ENCODE measurements at regions not wholly inside any gene's neighbourhood (a gene's known extent, or its start where the extent isn't known, plus 50 kb on each side); places are given as distances from the start of the nearest gene placed in this dataset.

DNA sequence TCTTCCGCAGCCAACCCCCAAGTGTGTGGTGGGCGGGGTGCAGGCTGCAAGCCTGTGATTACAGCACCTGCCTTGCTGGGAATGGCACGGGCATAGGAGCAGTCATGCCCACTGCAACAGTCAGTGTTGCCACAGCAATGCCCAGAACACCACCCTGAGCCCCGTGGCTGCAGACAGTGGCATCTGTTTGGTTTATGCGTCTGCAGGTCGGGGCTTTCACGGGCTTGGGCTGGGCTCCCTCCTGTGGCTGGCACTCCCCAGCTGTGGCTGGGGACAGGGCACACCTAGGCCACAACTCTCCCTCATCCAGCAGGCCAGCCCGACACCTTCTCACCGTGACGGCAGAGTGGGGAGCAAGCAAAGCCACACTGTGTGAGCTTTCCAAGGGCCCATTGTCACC lies 115.3 kb upstream of the C1QTNF9B start:
- H4K20me1 ChIP-seq (ENCODE audit: insufficient read depth, low read length), result no peaks in the 10 kb centered on the region
- TF ChIP-seq, protein P1, sequence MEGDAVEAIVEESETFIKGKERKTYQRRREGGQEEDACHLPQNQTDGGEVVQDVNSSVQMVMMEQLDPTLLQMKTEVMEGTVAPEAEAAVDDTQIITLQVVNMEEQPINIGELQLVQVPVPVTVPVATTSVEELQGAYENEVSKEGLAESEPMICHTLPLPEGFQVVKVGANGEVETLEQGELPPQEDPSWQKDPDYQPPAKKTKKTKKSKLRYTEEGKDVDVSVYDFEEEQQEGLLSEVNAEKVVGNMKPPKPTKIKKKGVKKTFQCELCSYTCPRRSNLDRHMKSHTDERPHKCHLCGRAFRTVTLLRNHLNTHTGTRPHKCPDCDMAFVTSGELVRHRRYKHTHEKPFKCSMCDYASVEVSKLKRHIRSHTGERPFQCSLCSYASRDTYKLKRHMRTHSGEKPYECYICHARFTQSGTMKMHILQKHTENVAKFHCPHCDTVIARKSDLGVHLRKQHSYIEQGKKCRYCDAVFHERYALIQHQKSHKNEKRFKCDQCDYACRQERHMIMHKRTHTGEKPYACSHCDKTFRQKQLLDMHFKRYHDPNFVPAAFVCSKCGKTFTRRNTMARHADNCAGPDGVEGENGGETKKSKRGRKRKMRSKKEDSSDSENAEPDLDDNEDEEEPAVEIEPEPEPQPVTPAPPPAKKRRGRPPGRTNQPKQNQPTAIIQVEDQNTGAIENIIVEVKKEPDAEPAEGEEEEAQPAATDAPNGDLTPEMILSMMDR (IDR thresholded peaks at IDR 0.05; ENCODE audit: insufficient read depth, low read depth, low read length), result no peak
- no peak for TF ChIP-seq EZH2 (IDR thresholded peaks at IDR 0.05; ENCODE audit: insufficient read depth, low read length)
- Mint-ChIP-seq H3K4me3 (ENCODE audit: unreplicated experiment) (no peak overlapping the region), H3K36me3 (ENCODE audit: low read depth, unreplicated experiment) (peaks cover 3% of the 10 kb centered on the region), H3K27me3 (ENCODE audit: low read depth, unreplicated experiment) (peaks cover 8% of the 10 kb centered on the region), H3K9me3 (ENCODE audit: unreplicated experiment) (no peaks in the 10 kb centered on the region), H3K4me1 (ENCODE audit: low read depth, unreplicated experiment) (peaks cover 13% of the 10 kb centered on the region), H3K27ac (ENCODE audit: unreplicated experiment) (no peak overlapping the region)
- no peak overlapping the region for H3K4me3 ChIP-seq (ENCODE audit: insufficient read depth, low read depth, low read length)
- DNase-seq (ENCODE audit: low read depth) (no peak), FAIRE-seq (no peak)
- H3K27me3 ChIP-seq (ENCODE audit: insufficient read depth, low read length), result peaks cover 2% of the 10 kb centered on the region
- H3K27ac ChIP-seq (ENCODE audit: low read depth, low read length), result no peak overlapping the region
- H3K9me3 ChIP-seq (ENCODE audit: insufficient read depth, low read depth, low read length), result no peaks in the 10 kb centered on the region
- H3K36me3 ChIP-seq (ENCODE audit: insufficient read depth, low read length), result no peaks in the 10 kb centered on the region
- H3K9ac ChIP-seq (ENCODE audit: low read length), result no peak overlapping the region
- H2AFZ ChIP-seq (ENCODE audit: low read depth, low read length), result no peak overlapping the region
- no peaks in the 10 kb centered on the region for H3K79me2 ChIP-seq (ENCODE audit: insufficient read depth, low read length)
- H3K4me1 ChIP-seq (ENCODE audit: insufficient read depth, low read length), result peaks cover 8% of the 10 kb centered on the region
- no peak overlapping the region for H3K4me2 ChIP-seq (ENCODE audit: low read length)

DNA sequence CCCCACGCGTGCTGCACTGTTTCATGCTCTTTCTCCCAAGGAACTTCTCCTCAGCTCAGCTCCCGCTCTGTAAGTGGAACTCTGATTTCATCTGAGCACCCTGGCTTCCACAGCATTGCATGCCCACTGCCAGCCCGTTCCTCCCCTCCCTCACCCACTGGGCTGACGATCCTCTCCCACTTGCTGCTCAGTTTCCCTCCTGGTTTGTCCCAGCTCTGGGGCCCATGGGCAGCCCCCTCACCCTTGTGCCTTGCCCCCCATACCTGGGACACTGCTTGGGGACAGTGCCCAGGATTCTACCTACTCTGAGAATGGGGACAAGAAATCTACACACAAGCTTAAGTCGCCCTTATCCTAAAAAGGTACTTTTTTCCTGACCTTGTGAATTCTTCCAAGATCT lies 115.9 kb upstream of the C1QTNF9B start:
- FAIRE-seq, result no peak
- H3K4me3 Mint-ChIP-seq (ENCODE audit: unreplicated experiment), result no peak overlapping the region

DNA sequence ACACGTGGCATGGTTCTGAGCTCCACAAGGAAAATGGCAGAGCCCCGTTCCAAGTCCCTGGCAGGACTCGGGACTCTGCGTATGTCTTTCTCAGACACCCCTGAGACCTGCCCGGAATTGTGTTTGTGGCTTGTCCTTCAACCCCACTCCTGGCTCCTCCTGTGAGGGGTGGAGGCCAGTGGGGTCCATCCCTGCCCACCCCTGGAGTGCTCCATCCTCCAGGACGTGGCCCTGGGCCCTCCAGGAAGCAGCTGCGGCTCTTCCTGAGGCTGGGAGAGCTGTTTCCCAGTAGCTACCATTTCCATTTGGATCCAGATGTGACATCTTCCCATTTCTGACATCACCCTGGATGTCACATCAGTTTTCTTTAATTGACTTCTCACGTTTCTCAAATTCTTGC lies 118.7 kb upstream of the C1QTNF9B start:
- Histone ChIP-seq H3K4me1 (ENCODE audit: insufficient read depth, low read length) (no peaks in the 10 kb centered on the region), H4K20me1 (ENCODE audit: insufficient read depth, low read length) (no peaks in the 10 kb centered on the region), H3K27ac (ENCODE audit: low read depth, low read length) (no peak overlapping the region), H3K27me3 (ENCODE audit: insufficient read depth, low read length) (peaks cover 2% of the 10 kb centered on the region), H3K79me2 (ENCODE audit: insufficient read depth, low read length) (no peaks in the 10 kb centered on the region), H3K4me2 (ENCODE audit: low read length) (no peak overlapping the region), H3K9ac (ENCODE audit: low read length) (no peak overlapping the region), H3K4me3 (ENCODE audit: insufficient read depth, low read depth, low read length) (no peak overlapping the region), H3K36me3 (ENCODE audit: insufficient read depth, low read length) (no peaks in the 10 kb centered on the region), H2AFZ (ENCODE audit: low read depth, low read length) (no peak overlapping the region), H3K9me3 (ENCODE audit: insufficient read depth, low read depth, low read length) (no peaks in the 10 kb centered on the region)
- H3K27me3 Mint-ChIP-seq (ENCODE audit: low read depth, unreplicated experiment), result peaks cover 8% of the 10 kb centered on the region
- no peaks in the 10 kb centered on the region for H3K9me3 Mint-ChIP-seq (ENCODE audit: unreplicated experiment)
- H3K4me3 Mint-ChIP-seq (ENCODE audit: unreplicated experiment), result no peak overlapping the region
- H3K36me3 Mint-ChIP-seq (ENCODE audit: low read depth, unreplicated experiment), result no peaks in the 10 kb centered on the region
- no peak for DNase-seq (ENCODE audit: low read depth)
- H3K4me1 Mint-ChIP-seq (ENCODE audit: low read depth, unreplicated experiment), result no peaks in the 10 kb centered on the region
- no peak for TF ChIP-seq EZH2 (IDR thresholded peaks at IDR 0.05; ENCODE audit: insufficient read depth, low read length)
- TF ChIP-seq, protein P1 (IDR thresholded peaks at IDR 0.05; ENCODE audit: insufficient read depth, low read depth, low read length), result no peak
- no peak overlapping the region for H3K27ac Mint-ChIP-seq (ENCODE audit: unreplicated experiment)
- no peak for FAIRE-seq

More for the DNA sequence above, 115.9 kb upstream of the C1QTNF9B start:
- peaks cover 12% of the 10 kb centered on the region for H3K4me1 Mint-ChIP-seq (ENCODE audit: low read depth, unreplicated experiment)
- H4K20me1 ChIP-seq (ENCODE audit: insufficient read depth, low read length), result no peaks in the 10 kb centered on the region
- TF ChIP-seq, protein P1 (IDR thresholded peaks at IDR 0.05; ENCODE audit: insufficient read depth, low read depth, low read length), result no peak
- no peak for TF ChIP-seq EZH2 (IDR thresholded peaks at IDR 0.05; ENCODE audit: insufficient read depth, low read length)
- peaks cover 6% of the 10 kb centered on the region for H3K4me1 ChIP-seq (ENCODE audit: insufficient read depth, low read length)
- H3K9ac ChIP-seq (ENCODE audit: low read length), result no peak overlapping the region
- H3K79me2 ChIP-seq (ENCODE audit: insufficient read depth, low read length), result no peaks in the 10 kb centered on the region
- DNase-seq (ENCODE audit: low read depth), result no peak
- H3K36me3 Mint-ChIP-seq (ENCODE audit: low read depth, unreplicated experiment), result peaks cover 3% of the 10 kb centered on the region
- H3K36me3 ChIP-seq (ENCODE audit: insufficient read depth, low read length), result no peaks in the 10 kb centered on the region
- no peaks in the 10 kb centered on the region for H3K9me3 ChIP-seq (ENCODE audit: insufficient read depth, low read depth, low read length)
- H3K4me3 ChIP-seq (ENCODE audit: insufficient read depth, low read depth, low read length), result no peak overlapping the region
- H3K27me3 Mint-ChIP-seq (ENCODE audit: low read depth, unreplicated experiment), result peaks cover 8% of the 10 kb centered on the region
- H3K9me3 Mint-ChIP-seq (ENCODE audit: unreplicated experiment), result no peaks in the 10 kb centered on the region
- peaks cover 2% of the 10 kb centered on the region for H3K27me3 ChIP-seq (ENCODE audit: insufficient read depth, low read length)
- H3K27ac Mint-ChIP-seq (ENCODE audit: unreplicated experiment), result no peak overlapping the region
- H2AFZ ChIP-seq (ENCODE audit: low read depth, low read length), result no peak overlapping the region
- H3K27ac ChIP-seq (ENCODE audit: low read depth, low read length), result no peak overlapping the region
- H3K4me2 ChIP-seq (ENCODE audit: low read length), result no peak overlapping the region

All from astrocyte (in vitro differentiated cells and primary cell).